Panc1 (cell line): ENCODE measurements at regions not wholly inside any gene's neighbourhood (a gene's known extent, or its start where the extent isn't known, plus 50 kb on each side); places are given as distances from the start of the nearest gene placed in this dataset.
"Not testable (repeated sequence)": the region's sequence is repeated elsewhere in the genome, so short reads cannot be mapped to it uniquely, and the experiment has no call there.

Source experiments
- ATAC-seq: fragments of 200-7000 bp; cut with Tn5 transposase; 2 replicates; pipeline ENCODE4 v1.9.1; 2020; ENCODE audit warnings: mild to moderate bottlenecking, moderate library complexity
- BruUV-seq: library from RNA; stranded (reverse); fragments of 400-500 nt; replicated peaks from 2 replicates; lab custom pipeline; 2021; lab: Mats Ljungman, UMichigan
- CTCF ChIA-PET: fragments of 300-600 bp; sonication (Branson Sonifier 250); formaldehyde crosslinking; loops from one replicate; lab custom pipeline; 2022; ENCODE audit warnings: antibody characterized with exemption; lab: Charles Lee
- POLR2A ChIA-PET: fragments of 300-600 bp; sonication (Branson Sonifier 250); formaldehyde crosslinking; loops from one replicate; lab custom pipeline; 2022; ENCODE audit warnings: antibody characterized with exemption; lab: Charles Lee
- DNase-seq: peaks from one replicate; pipeline ENCODE4 v3.0.0-alpha.2; 2010; ENCODE audit warnings: low read depth, low spot score
- H3K27ac ChIP-seq: 2 replicates; pipeline ENCODE4 v1.5.1; 2011; ENCODE audit warnings: mild to moderate bottlenecking, low read length, inconsistent platforms
- H3K27me3 ChIP-seq: fragments of 200-500 bp; sonication (Bioruptor generic); 2 replicates; pipeline ENCODE4 v1.6.0; 2014; ENCODE audit warnings: low read length, inconsistent platforms; ENCODE audit not compliant: control insufficient read depth, insufficient read depth
- H3K36me3 ChIP-seq: fragments of 200-500 bp; sonication (Bioruptor generic); 2 replicates; pipeline ENCODE4 v1.5.1; 2014; ENCODE audit warnings: inconsistent platforms, mild to moderate bottlenecking, low read length, moderate library complexity; ENCODE audit not compliant: control insufficient read depth, insufficient read depth
- H3K4me1 ChIP-seq: 2 replicates; pipeline ENCODE4 v1.5.1; 2011; ENCODE audit warnings: inconsistent platforms, mild to moderate bottlenecking, low read length, moderate library complexity; ENCODE audit not compliant: control insufficient read depth, insufficient read depth
- H3K4me3 ChIP-seq, 2 experiments: 2 replicates each; pipeline ENCODE4 v1.5.1; 2011 to 2012; ENCODE audit warnings: low read depth in 2 of 2, low read length in 2 of 2, mild to moderate bottlenecking in 2 of 2, inconsistent platforms in 1 of 2, moderate library complexity in 1 of 2
- H3K9me3 ChIP-seq: fragments of 200-500 bp; sonication (Bioruptor generic); 2 replicates; pipeline ENCODE4 v1.5.1; 2014; ENCODE audit warnings: low read depth, mild to moderate bottlenecking, inconsistent platforms, low read length, moderate library complexity; ENCODE audit not compliant: control insufficient read depth, insufficient read depth
- POLR2AphosphoS5 ChIP-seq: IDR thresholded peaks from 2 replicates; pipeline ENCODE4 v1.6.1; 2012; ENCODE audit warnings: mild to moderate bottlenecking, low read depth, low read length, moderate library complexity
- SIN3A ChIP-seq: IDR thresholded peaks from 2 replicates; pipeline ENCODE4 v1.6.1; 2012; ENCODE audit warnings: low read depth, mild to moderate bottlenecking, low read length, moderate library complexity, borderline replicate concordance; ENCODE audit not compliant: insufficient read depth
- TCF7L2 ChIP-seq: IDR thresholded peaks from 2 replicates; pipeline ENCODE4 v1.6.1; 2011; ENCODE audit warnings: mild to moderate bottlenecking, low read depth, low read length, inconsistent platforms
- in situ Hi-C: cut with HindIII; loops from 2 replicates; pipeline ENCODE4 v1.10.0; 2016; ENCODE audit warnings: low sequenced_read_pairs, low pct_unique_long_range_greater_than_20kb
- intact Hi-C: fragments of 100-400 bp; cut with micrococcal nuclease; formaldehyde crosslinking; loops from one replicate; pipeline ENCODE4 v1.10.0; 2022; ENCODE audit not compliant: unreplicated experiment
- TF ChIP-seq, protein P1 (sequence below): fragments of 450-650 bp; IDR thresholded peaks from 2 replicates; pipeline ENCODE4 v1.5.1; 2017; ENCODE audit warnings: mild to moderate bottlenecking
- TF ChIP-seq, protein P2 (sequence below), 2 experiments: IDR thresholded peaks; 2 replicates each; pipeline ENCODE4 v1.6.1; 2011 to 2012; ENCODE audit warnings: low read depth in 2 of 2, control low read depth in 1 of 2, low read length in 1 of 2, mild to moderate bottlenecking in 1 of 2, moderate library complexity in 1 of 2; ENCODE audit not compliant: insufficient read depth in 1 of 2

DNA sequence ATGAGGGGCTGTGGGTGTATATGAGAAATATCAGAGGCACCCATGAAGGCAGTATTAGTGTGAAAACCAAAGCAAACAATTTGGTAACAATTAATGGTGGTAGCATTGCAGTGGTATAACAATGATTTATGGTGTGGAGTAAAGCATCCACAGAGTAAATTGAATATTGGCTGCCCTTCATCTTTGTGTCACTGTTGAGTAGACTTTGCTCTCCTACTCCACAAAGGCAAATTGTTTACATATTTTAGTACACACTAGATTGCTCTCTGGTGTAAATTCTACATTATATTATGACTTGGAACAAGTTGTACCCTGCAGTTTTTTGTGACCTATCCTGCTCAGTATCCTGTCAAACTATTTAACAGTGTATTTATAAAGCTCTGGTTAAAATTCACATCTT lies 455.5 kb upstream of the RORB start:
- H3K27me3 ChIP-seq: no peaks in the 10 kb centered on the region
- ATAC-seq: no peak
- intact Hi-C loops: no loop called here
- TF ChIP-seq POLR2AphosphoS5 (no peak), SIN3A (no peak), TCF7L2 (no peak)
- CTCF ChIA-PET: no interaction called here
- H3K9me3 ChIP-seq: no peaks in the 10 kb centered on the region
- in situ Hi-C loops: no loop called here
- no peaks in the 10 kb centered on the region for H3K4me1 ChIP-seq
- POLR2A ChIA-PET: no interaction called here
- no peak overlapping the region for H3K4me3 ChIP-seq
- no peak overlapping the region for H3K27ac ChIP-seq
- no TSS peak for BruUV-seq
- no peaks in the 10 kb centered on the region for H3K36me3 ChIP-seq
- DNase-seq: no peak

DNA sequence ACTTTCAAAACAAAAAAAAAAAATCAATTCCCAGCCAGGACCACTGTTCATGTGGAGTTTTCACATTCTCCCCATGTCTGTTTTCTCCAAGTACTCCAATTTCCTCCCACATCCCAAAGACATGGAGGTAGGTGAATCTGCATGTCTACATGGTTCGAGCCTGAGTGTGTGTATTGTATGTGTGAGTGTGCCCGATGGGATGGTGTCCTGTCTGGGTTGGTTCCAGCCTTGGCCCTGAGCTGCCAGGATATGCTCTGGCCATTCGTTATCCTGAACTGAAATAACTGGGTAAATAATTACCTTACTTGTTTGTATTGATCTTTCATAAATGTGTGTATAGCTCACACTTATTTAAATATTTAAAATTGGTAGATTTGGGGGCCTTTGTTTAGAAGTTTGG lies 452.3 kb upstream of the RORB start:
- ATAC-seq: no peak
- no peaks in the 10 kb centered on the region for H3K4me1 ChIP-seq
- H3K9me3 ChIP-seq: no peaks in the 10 kb centered on the region
- H3K4me3 ChIP-seq: no peak overlapping the region
- DNase-seq: no peak
- CTCF ChIA-PET: no interaction called here
- intact Hi-C loops: no loop called here
- in situ Hi-C loops: no loop called here
- no peak for TF ChIP-seq POLR2AphosphoS5
- TF ChIP-seq, protein P1, sequence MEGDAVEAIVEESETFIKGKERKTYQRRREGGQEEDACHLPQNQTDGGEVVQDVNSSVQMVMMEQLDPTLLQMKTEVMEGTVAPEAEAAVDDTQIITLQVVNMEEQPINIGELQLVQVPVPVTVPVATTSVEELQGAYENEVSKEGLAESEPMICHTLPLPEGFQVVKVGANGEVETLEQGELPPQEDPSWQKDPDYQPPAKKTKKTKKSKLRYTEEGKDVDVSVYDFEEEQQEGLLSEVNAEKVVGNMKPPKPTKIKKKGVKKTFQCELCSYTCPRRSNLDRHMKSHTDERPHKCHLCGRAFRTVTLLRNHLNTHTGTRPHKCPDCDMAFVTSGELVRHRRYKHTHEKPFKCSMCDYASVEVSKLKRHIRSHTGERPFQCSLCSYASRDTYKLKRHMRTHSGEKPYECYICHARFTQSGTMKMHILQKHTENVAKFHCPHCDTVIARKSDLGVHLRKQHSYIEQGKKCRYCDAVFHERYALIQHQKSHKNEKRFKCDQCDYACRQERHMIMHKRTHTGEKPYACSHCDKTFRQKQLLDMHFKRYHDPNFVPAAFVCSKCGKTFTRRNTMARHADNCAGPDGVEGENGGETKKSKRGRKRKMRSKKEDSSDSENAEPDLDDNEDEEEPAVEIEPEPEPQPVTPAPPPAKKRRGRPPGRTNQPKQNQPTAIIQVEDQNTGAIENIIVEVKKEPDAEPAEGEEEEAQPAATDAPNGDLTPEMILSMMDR: no peak
- TF ChIP-seq, protein P2, sequence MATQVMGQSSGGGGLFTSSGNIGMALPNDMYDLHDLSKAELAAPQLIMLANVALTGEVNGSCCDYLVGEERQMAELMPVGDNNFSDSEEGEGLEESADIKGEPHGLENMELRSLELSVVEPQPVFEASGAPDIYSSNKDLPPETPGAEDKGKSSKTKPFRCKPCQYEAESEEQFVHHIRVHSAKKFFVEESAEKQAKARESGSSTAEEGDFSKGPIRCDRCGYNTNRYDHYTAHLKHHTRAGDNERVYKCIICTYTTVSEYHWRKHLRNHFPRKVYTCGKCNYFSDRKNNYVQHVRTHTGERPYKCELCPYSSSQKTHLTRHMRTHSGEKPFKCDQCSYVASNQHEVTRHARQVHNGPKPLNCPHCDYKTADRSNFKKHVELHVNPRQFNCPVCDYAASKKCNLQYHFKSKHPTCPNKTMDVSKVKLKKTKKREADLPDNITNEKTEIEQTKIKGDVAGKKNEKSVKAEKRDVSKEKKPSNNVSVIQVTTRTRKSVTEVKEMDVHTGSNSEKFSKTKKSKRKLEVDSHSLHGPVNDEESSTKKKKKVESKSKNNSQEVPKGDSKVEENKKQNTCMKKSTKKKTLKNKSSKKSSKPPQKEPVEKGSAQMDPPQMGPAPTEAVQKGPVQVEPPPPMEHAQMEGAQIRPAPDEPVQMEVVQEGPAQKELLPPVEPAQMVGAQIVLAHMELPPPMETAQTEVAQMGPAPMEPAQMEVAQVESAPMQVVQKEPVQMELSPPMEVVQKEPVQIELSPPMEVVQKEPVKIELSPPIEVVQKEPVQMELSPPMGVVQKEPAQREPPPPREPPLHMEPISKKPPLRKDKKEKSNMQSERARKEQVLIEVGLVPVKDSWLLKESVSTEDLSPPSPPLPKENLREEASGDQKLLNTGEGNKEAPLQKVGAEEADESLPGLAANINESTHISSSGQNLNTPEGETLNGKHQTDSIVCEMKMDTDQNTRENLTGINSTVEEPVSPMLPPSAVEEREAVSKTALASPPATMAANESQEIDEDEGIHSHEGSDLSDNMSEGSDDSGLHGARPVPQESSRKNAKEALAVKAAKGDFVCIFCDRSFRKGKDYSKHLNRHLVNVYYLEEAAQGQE (IDR thresholded peaks at IDR 0.05; ENCODE audit: insufficient read depth in 1 of 2, low read depth in 2 of 2, low read length in 1 of 2): no peak
- no peak for TF ChIP-seq TCF7L2
- TF ChIP-seq SIN3A: no peak
- POLR2A ChIA-PET: no interaction called here
- H3K27me3 ChIP-seq: no peaks in the 10 kb centered on the region
- H3K27ac ChIP-seq: no peak overlapping the region
- H3K36me3 ChIP-seq: no peaks in the 10 kb centered on the region
- no TSS peak for BruUV-seq

DNA sequence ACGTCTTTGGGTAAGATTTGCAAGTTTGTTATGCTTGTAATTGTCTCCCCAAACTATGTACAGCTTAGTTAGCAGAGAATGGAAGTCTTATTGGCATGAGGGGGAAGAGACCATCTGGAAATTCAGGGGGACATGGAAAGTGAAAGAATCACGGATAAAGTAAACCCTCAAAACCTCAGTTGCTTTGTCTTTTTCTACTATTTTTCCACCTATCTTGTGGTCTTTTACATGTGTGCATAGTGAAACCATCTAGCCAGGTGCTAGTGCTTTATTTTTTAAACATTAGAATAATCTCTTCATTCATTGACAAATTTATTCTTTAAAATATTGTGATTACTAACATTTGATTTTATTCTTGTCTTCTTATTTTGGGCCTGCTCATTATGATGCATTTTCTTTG lies 441.1 kb upstream of the RORB start:
- in situ Hi-C loops (no loop called here), intact Hi-C loops (no loop called here)
- no TSS peak for BruUV-seq
- DNase-seq: no peak
- POLR2A ChIA-PET: no interaction called here
- no peak overlapping the region for H3K4me3 ChIP-seq
- H3K27me3 ChIP-seq: no peaks in the 10 kb centered on the region
- TF ChIP-seq, protein P1: no peak
- TF ChIP-seq, protein P2 (IDR thresholded peaks at IDR 0.05; ENCODE audit: insufficient read depth in 1 of 2, low read depth in 2 of 2, low read length in 1 of 2): no peak
- TF ChIP-seq SIN3A (no peak), POLR2AphosphoS5 (no peak), TCF7L2 (no peak)
- H3K9me3 ChIP-seq: no peaks in the 10 kb centered on the region
- no peak overlapping the region for H3K27ac ChIP-seq
- no peaks in the 10 kb centered on the region for H3K4me1 ChIP-seq
- no peaks in the 10 kb centered on the region for H3K36me3 ChIP-seq
- no peak for ATAC-seq
- CTCF ChIA-PET: no interaction called here

DNA sequence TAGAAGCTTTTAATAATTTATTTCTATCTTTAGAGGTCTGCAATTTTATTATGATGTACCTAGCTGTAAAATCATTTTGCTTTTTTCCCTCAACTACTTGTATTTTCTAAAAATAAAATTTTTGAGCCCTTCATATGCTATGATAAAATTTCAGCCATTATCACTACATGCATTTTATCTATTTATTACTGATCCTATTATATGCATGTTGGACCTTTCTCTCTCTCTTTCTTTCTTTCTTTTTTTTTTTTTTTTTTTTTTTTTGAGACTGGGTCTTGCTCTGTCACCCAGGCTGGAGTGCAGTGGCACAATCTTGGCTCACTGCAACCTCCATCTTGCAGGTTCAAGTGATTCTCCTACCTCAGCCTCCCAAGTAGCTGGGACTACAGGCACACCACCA lies 440.1 kb upstream of the RORB start:
- intact Hi-C loops, H3K27ac ChIP-seq, CTCF ChIA-PET, H3K36me3 ChIP-seq, in situ Hi-C loops, H3K4me3 ChIP-seq, H3K27me3 ChIP-seq, H3K4me1 ChIP-seq, ATAC-seq, POLR2A ChIA-PET, DNase-seq, H3K9me3 ChIP-seq, BruUV-seq: not testable (repeated sequence)
